ENCODE measurements at regions not wholly inside any gene's neighbourhood (a gene's known extent, or its start where the extent isn't known, plus 50 kb on each side); places are given as distances from the start of the nearest gene placed in this dataset.

- intact Hi-C loops (cut with micrococcal nuclease) = no loop called here
- ATAC-seq = no peak
- Histone ChIP-seq H3K4me1 (ENCODE audit: insufficient read depth, low read length) (no peaks in the 10 kb centered on the region), H3K27me3 (ENCODE audit: low read length) (peaks cover 16% of the 10 kb centered on the region), H4K20me1 (ENCODE audit: low read length) (no peaks in the 10 kb centered on the region), H3K4me2 (ENCODE audit: low read length) (no peak overlapping the region), H3K27ac (ENCODE audit: low read length) (no peak overlapping the region), H3K36me3 (ENCODE audit: low read depth, low read length) (no peaks in the 10 kb centered on the region), H3K9me2 (replicated peaks; ENCODE audit: low read length) (no peaks in the 10 kb centered on the region), H3K9me3 (ENCODE audit: low read length) (no peaks in the 10 kb centered on the region), H3K79me2 (ENCODE audit: low read length) (no peaks in the 10 kb centered on the region), H2AFZ (ENCODE audit: low read length) (no peak overlapping the region), H3K4me3 (ENCODE audit: low read length) (no peak overlapping the region), H3F3A (ENCODE audit: low read length, unreplicated experiment) (no peaks in the 10 kb centered on the region), H3K9ac (ENCODE audit: low read length) (no peak overlapping the region)
- ChIA-PET POLR2A (ENCODE audit: unreplicated experiment) (no interaction called here), CTCF (no interaction called here)
- TF ChIP-seq, protein P1, sequence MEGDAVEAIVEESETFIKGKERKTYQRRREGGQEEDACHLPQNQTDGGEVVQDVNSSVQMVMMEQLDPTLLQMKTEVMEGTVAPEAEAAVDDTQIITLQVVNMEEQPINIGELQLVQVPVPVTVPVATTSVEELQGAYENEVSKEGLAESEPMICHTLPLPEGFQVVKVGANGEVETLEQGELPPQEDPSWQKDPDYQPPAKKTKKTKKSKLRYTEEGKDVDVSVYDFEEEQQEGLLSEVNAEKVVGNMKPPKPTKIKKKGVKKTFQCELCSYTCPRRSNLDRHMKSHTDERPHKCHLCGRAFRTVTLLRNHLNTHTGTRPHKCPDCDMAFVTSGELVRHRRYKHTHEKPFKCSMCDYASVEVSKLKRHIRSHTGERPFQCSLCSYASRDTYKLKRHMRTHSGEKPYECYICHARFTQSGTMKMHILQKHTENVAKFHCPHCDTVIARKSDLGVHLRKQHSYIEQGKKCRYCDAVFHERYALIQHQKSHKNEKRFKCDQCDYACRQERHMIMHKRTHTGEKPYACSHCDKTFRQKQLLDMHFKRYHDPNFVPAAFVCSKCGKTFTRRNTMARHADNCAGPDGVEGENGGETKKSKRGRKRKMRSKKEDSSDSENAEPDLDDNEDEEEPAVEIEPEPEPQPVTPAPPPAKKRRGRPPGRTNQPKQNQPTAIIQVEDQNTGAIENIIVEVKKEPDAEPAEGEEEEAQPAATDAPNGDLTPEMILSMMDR (conservative IDR thresholded peaks at IDR 0.05; ENCODE audit: low read depth, low read length) = no peak
- TF ChIP-seq EZH2 (IDR thresholded peaks at IDR 0.05; ENCODE audit: low read length, unreplicated experiment) = no peak
- TF ChIP-seq EZH2phosphoT487 (IDR thresholded peaks at IDR 0.05; ENCODE audit: borderline replicate concordance, low read length) = no peak
- no TSS peak for BruUV-seq (replicated peaks)
- no peak for DNase-seq
Measured at GRCh38 chr2:103324671-103325070, 562.8 kb downstream of the TMEM182 start.

- Histone ChIP-seq H3K9me3 (ENCODE audit: low read length) (no peaks in the 10 kb centered on the region), H3K9me2 (replicated peaks; ENCODE audit: low read length) (no peaks in the 10 kb centered on the region), H3K27ac (ENCODE audit: low read length) (no peak overlapping the region), H3K4me1 (ENCODE audit: insufficient read depth, low read length) (no peaks in the 10 kb centered on the region), H4K20me1 (ENCODE audit: low read length) (no peaks in the 10 kb centered on the region), H2AFZ (ENCODE audit: low read length) (no peak overlapping the region), H3K9ac (ENCODE audit: low read length) (no peak overlapping the region), H3F3A (ENCODE audit: low read length, unreplicated experiment) (no peaks in the 10 kb centered on the region), H3K79me2 (ENCODE audit: low read length) (no peaks in the 10 kb centered on the region), H3K4me3 (ENCODE audit: low read length) (no peak overlapping the region), H3K36me3 (ENCODE audit: low read depth, low read length) (no peaks in the 10 kb centered on the region), H3K27me3 (ENCODE audit: low read length) (peaks cover 16% of the 10 kb centered on the region), H3K4me2 (ENCODE audit: low read length) (no peak overlapping the region)
- ChIA-PET POLR2A (ENCODE audit: unreplicated experiment) (no interaction called here), CTCF (no interaction called here)
- ATAC-seq = no peak
- no peak for DNase-seq
- TF ChIP-seq EZH2phosphoT487 (IDR thresholded peaks at IDR 0.05; ENCODE audit: borderline replicate concordance, low read length) (no peak), EZH2 (IDR thresholded peaks at IDR 0.05; ENCODE audit: low read length, unreplicated experiment) (no peak)
- TF ChIP-seq, protein P1 (conservative IDR thresholded peaks at IDR 0.05; ENCODE audit: low read depth, low read length) = no peak
- intact Hi-C loops (cut with micrococcal nuclease) = no loop called here
- no TSS peak for BruUV-seq (replicated peaks)
Measured at GRCh38 chr2:103327386-103327785, 565.6 kb downstream of the TMEM182 start.

DNA sequence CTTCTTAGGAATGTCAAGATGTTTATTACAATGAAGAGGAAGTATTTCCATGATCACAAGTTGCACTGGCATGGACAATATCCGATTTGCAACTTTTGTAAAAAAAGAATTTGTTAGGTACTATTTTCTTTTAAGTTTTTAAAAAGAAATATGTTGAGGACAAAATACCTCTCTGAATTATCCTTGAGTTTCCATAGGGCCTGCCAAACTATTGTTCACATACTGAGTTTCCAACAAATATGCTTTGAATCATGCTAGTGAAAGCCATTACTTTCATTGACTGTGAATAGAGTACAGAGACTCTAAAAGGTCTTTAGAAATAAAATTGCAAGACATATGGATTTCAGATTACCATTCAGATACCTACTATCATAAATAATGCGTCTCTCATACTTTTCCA, 566.1 kb downstream of the TMEM182 start:
- Histone ChIP-seq H4K20me1 (ENCODE audit: low read length) (no peaks in the 10 kb centered on the region), H2AFZ (ENCODE audit: low read length) (no peak overlapping the region), H3K9ac (ENCODE audit: low read length) (no peak overlapping the region), H3F3A (ENCODE audit: low read length, unreplicated experiment) (no peaks in the 10 kb centered on the region), H3K9me2 (replicated peaks; ENCODE audit: low read length) (no peaks in the 10 kb centered on the region), H3K27ac (ENCODE audit: low read length) (no peak overlapping the region), H3K79me2 (ENCODE audit: low read length) (no peaks in the 10 kb centered on the region), H3K9me3 (ENCODE audit: low read length) (no peaks in the 10 kb centered on the region), H3K4me3 (ENCODE audit: low read length) (no peak overlapping the region), H3K4me2 (ENCODE audit: low read length) (no peak overlapping the region), H3K27me3 (ENCODE audit: low read length) (peaks cover 16% of the 10 kb centered on the region), H3K4me1 (ENCODE audit: insufficient read depth, low read length) (no peaks in the 10 kb centered on the region), H3K36me3 (ENCODE audit: low read depth, low read length) (no peaks in the 10 kb centered on the region)
- TF ChIP-seq, protein P1 (conservative IDR thresholded peaks at IDR 0.05; ENCODE audit: low read depth, low read length) = no peak
- TF ChIP-seq EZH2phosphoT487 (IDR thresholded peaks at IDR 0.05; ENCODE audit: borderline replicate concordance, low read length) = no peak
- no peak for TF ChIP-seq EZH2 (IDR thresholded peaks at IDR 0.05; ENCODE audit: low read length, unreplicated experiment)
- DNase-seq (no peak), ATAC-seq (no peak)
- intact Hi-C loops (cut with micrococcal nuclease) = no loop called here
- POLR2A ChIA-PET (ENCODE audit: unreplicated experiment) = no interaction called here
- BruUV-seq (replicated peaks) = no TSS peak
- CTCF ChIA-PET = no interaction called here
